HepG2 (cell line): ENCODE measurements at regions not wholly inside any gene's neighbourhood (a gene's known extent, or its start where the extent isn't known, plus 50 kb on each side); places are given as distances from the start of the nearest gene placed in this dataset.

Experiments
- ATAC-seq: fragments of 200-7000 bp; cut with Tn5 transposase; 3 replicates; pipeline ENCODE4 v1.9.1; 2020; ENCODE audit warnings: mild to moderate bottlenecking, moderate library complexity
- BruUV-seq: library from RNA; stranded (reverse); fragments of 400-500 nt; replicated peaks from 2 replicates; lab custom pipeline; 2021; lab: Mats Ljungman, UMichigan
- CTCF ChIA-PET: fragments of 300-600 bp; formaldehyde crosslinking; extraction: SDS; loops from one replicate; lab custom pipeline; 2021; ENCODE audit warnings: low total read pairs, inconsistent platforms, low intra/inter-chr PET ratio; lab: Yijun Ruan, JAX
- POLR2A ChIA-PET: fragments of 350-600 bp; sonication (Branson Sonifier 250); formaldehyde crosslinking; loops from one replicate; lab custom pipeline; 2020; ENCODE audit warnings: antibody characterized with exemption, inconsistent platforms; lab: Yijun Ruan, JAX
- DNase-seq: peaks from one replicate; pipeline ENCODE4 v3.0.0-alpha.2; 2015; ENCODE audit warnings: low spot score
- FAIRE-seq: peaks from 3 replicates; lab custom pipeline; 2011; peaks lifted over from hg19 to GRCh38; lab: Jason Lieb, UNC
- H2AFZ ChIP-seq: one replicate; pipeline ENCODE4 v1.6.1; 2011; ENCODE audit warnings: low read length, inconsistent platforms
- H3K27ac ChIP-seq: fragments of 300-600 bp; 3 replicates; pipeline ENCODE4 v1.8.0; 2011; ENCODE audit warnings: mixed run types, mild to moderate bottlenecking, mixed read lengths, low read length, inconsistent platforms; ENCODE audit not compliant: insufficient read depth; ENCODE audit errors: extremely low read length
- H3K27me3 ChIP-seq, 2 experiments: fragments of 200-600 bp in 1 of 2; 2 replicates in 1 of 2; 3 replicates in 1 of 2; pipeline versions ENCODE4 v1.6.0 to v1.8.0; 2011; ENCODE audit warnings: low read length in 2 of 2, mild to moderate bottlenecking in 2 of 2, moderate library complexity in 2 of 2, inconsistent platforms in 1 of 2; ENCODE audit not compliant: insufficient read depth in 2 of 2, control insufficient read depth in 1 of 2
- H3K36me3 ChIP-seq, 2 experiments: fragments of 200-600 bp in 1 of 2; replicated peaks in 1 of 2; 2 replicates in 1 of 2; 3 replicates in 1 of 2; pipeline versions ENCODE4 v1.5.1 to v1.8.0; 2011; ENCODE audit warnings: low read length in 2 of 2, inconsistent platforms in 1 of 2; ENCODE audit not compliant: insufficient read depth in 2 of 2, control insufficient read depth in 1 of 2
- H3K4me1 ChIP-seq: 2 replicates; pipeline ENCODE4 v1.5.1; 2012; ENCODE audit warnings: low read length, inconsistent platforms; ENCODE audit not compliant: insufficient read depth
- H3K4me2 ChIP-seq: 2 replicates; pipeline ENCODE4 v1.6.0; 2011; ENCODE audit warnings: low read depth, low read length, inconsistent platforms
- H3K4me3 ChIP-seq, 3 experiments: fragments of 200-600 bp in 1 of 3; sonication (generic), shearing (Covaris generic) in 1 of 3; replicated peaks in 1 of 3; 2 replicates each; pipeline ENCODE4 v1.5.1; 2011 to 2016; ENCODE audit warnings: low read length in 3 of 3, inconsistent platforms in 2 of 3, low read depth in 2 of 3, mild to moderate bottlenecking in 2 of 3, control low read depth in 1 of 3, mixed read lengths in 1 of 3; ENCODE audit not compliant: insufficient read depth in 1 of 3
- H3K79me2 ChIP-seq: one replicate; pipeline ENCODE4 v1.6.1; 2011; ENCODE audit warnings: low read length, inconsistent platforms; ENCODE audit not compliant: insufficient read depth
- H3K9ac ChIP-seq: 2 replicates; pipeline ENCODE4 v1.6.0; 2011; ENCODE audit warnings: mild to moderate bottlenecking, low read depth, low read length, inconsistent platforms; ENCODE audit not compliant: insufficient read depth
- H3K9me3 ChIP-seq: 2 replicates; pipeline ENCODE4 v1.5.1; 2012; ENCODE audit warnings: mild to moderate bottlenecking, low read length
- H4K20me1 ChIP-seq: 2 replicates; pipeline ENCODE4 v1.6.0; 2011; ENCODE audit warnings: inconsistent platforms, mild to moderate bottlenecking, low read length, moderate library complexity; ENCODE audit not compliant: insufficient read depth
- ATF7 ChIP-seq, 2 experiments: fragments of 450-650 bp in 1 of 2; sonication (generic) in 1 of 2; formaldehyde crosslinking in 1 of 2; IDR thresholded peaks; 2 replicates each; pipeline versions ENCODE4 v1.4.0 to v1.6.1; 2016 to 2020; ENCODE audit warnings: antibody characterized with exemption in 1 of 2, mild to moderate bottlenecking in 1 of 2, missing genetic modification reagents in 1 of 2
- E2F2 ChIP-seq: sonication (generic); formaldehyde crosslinking; IDR thresholded peaks from 2 replicates; pipeline ENCODE4 v1.4.0; 2020; ENCODE audit warnings: missing genetic modification reagents, borderline replicate concordance
- FOXA1 ChIP-seq, 2 experiments: fragments of 450-650 bp in 1 of 2; sonication (generic) in 1 of 2; formaldehyde crosslinking in 1 of 2; IDR thresholded peaks; 2 replicates each; pipeline versions ENCODE4 v1.4.0 to v1.6.1; 2016 to 2020; ENCODE audit warnings: missing genetic modification reagents in 1 of 2
- HNF4A ChIP-seq: sonication (generic); formaldehyde crosslinking; IDR thresholded peaks from 2 replicates; pipeline ENCODE4 v1.4.0; 2020; ENCODE audit warnings: missing genetic modification reagents
- KAT2B ChIP-seq: fragments of 150-350 bp; IDR thresholded peaks from 2 replicates; pipeline ENCODE4 v1.6.1; 2014; ENCODE audit warnings: low read depth, low read length, borderline replicate concordance
- PRPF4 ChIP-seq: fragments of 200-400 bp; formaldehyde crosslinking; IDR thresholded peaks from 2 replicates; pipeline ENCODE4 v1.6.1; 2016; ENCODE audit warnings: low read length, low read depth; ENCODE audit not compliant: poor library complexity, severe bottlenecking
- SALL2 ChIP-seq: sonication (generic); formaldehyde crosslinking; IDR thresholded peaks from 2 replicates; pipeline ENCODE4 v1.8.1; 2023; ENCODE audit warnings: mild to moderate bottlenecking, missing genetic modification reagents, inconsistent platforms
- SP2 ChIP-seq: sonication (generic); formaldehyde crosslinking; IDR thresholded peaks from 2 replicates; pipeline ENCODE4 v1.5.1; 2020; ENCODE audit warnings: mild to moderate bottlenecking, missing genetic modification reagents
- STAG1 ChIP-seq: sonication (generic); formaldehyde crosslinking; IDR thresholded peaks from 2 replicates; pipeline ENCODE4 v1.4.0; 2020; ENCODE audit warnings: missing genetic modification reagents
- ZBTB33 ChIP-seq: sonication (generic); formaldehyde crosslinking; IDR thresholded peaks from 2 replicates; pipeline ENCODE4 v1.4.0; 2020; ENCODE audit warnings: missing genetic modification reagents
- ZBTB7A ChIP-seq: sonication (generic); formaldehyde crosslinking; IDR thresholded peaks from 2 replicates; pipeline ENCODE4 v1.8.0; 2022; ENCODE audit warnings: mild to moderate bottlenecking, missing genetic modification reagents
- ZFP36L1 ChIP-seq: sonication (generic); formaldehyde crosslinking; IDR thresholded peaks from 2 replicates; pipeline ENCODE4 v1.8.0; 2022; ENCODE audit warnings: mild to moderate bottlenecking, missing genetic modification reagents, moderate library complexity
- ZNF276 ChIP-seq: sonication (generic); formaldehyde crosslinking; IDR thresholded peaks from 2 replicates; pipeline ENCODE4 v1.4.0; 2020; ENCODE audit warnings: mild to moderate bottlenecking, low read depth, missing genetic modification reagents
- ZNF367 ChIP-seq: sonication (generic); formaldehyde crosslinking; IDR thresholded peaks from 2 replicates; pipeline ENCODE4 v1.4.0; 2020; ENCODE audit warnings: missing genetic modification reagents, borderline replicate concordance
- ZNF496 ChIP-seq: sonication (generic); formaldehyde crosslinking; IDR thresholded peaks from 2 replicates; pipeline ENCODE4 v1.8.1; 2023; ENCODE audit warnings: mild to moderate bottlenecking, moderate library complexity, missing genetic modification reagents; ENCODE audit not compliant: insufficient replicate concordance
- ZNF737 ChIP-seq: sonication (generic); formaldehyde crosslinking; IDR thresholded peaks from 2 replicates; pipeline ENCODE4 v1.5.0; 2020; ENCODE audit warnings: missing genetic modification reagents, mild to moderate bottlenecking, borderline replicate concordance
- ZNF800 ChIP-seq: sonication (generic); formaldehyde crosslinking; IDR thresholded peaks from 2 replicates; pipeline ENCODE4 v1.4.0; 2020; ENCODE audit warnings: missing genetic modification reagents
- WGBS: methylation state at CpG from one replicate; pipeline ENCODE4 v1.1.6; 2017; ENCODE audit warnings: low lambda C conversion rate; 5-methylcytosine and 5-hydroxymethylcytosine counted together
- in situ Hi-C: cut with HindIII; loops from 2 replicates; pipeline ENCODE4 v1.10.0; 2017; ENCODE audit warnings: low pct_unique_long_range_greater_than_20kb; ENCODE audit not compliant: extremely low pct_ligation_motif_present
- intact Hi-C: fragments of 100-400 bp; cut with micrococcal nuclease; formaldehyde crosslinking; loops from one replicate; pipeline ENCODE4 v1.10.0; 2022; ENCODE audit not compliant: unreplicated experiment

- BruUV-seq = no TSS peak
- H3K4me3 ChIP-seq = no peak overlapping the region
- H3K79me2 ChIP-seq = no peaks in the 10 kb centered on the region
- H2AFZ ChIP-seq = no peak overlapping the region
- no peak for ATAC-seq
- H3K27ac ChIP-seq = no peak overlapping the region
- H3K27me3 ChIP-seq = peaks cover 2 to 4% of the 10 kb centered on the region in 2 experiments; a peak in 2 of 5 replicates
- H3K4me2 ChIP-seq = no peak overlapping the region
- POLR2A ChIA-PET = no interaction called here
- no peak for FAIRE-seq
- 46% methylated on average over 3 of the region's 3 CpGs for WGBS
- CTCF ChIA-PET = no interaction called here
- in situ Hi-C loops (no loop called here), intact Hi-C loops (no loop called here)
- no peaks in the 10 kb centered on the region for H3K9me3 ChIP-seq
- H3K9ac ChIP-seq = no peak overlapping the region
- no peaks in the 10 kb centered on the region for H4K20me1 ChIP-seq
- no peaks in the 10 kb centered on the region for H3K36me3 ChIP-seq
- no peaks in the 10 kb centered on the region for H3K4me1 ChIP-seq
- no peak for DNase-seq
- TF ChIP-seq SALL2 (CRISPR knock-in tag) (no peak), HNF4A (CRISPR knock-in tag) (no peak), KAT2B (no peak), SP2 (no peak), ATF7 (IDR thresholded peaks at IDR 0.05) (no peak), ATF7 (CRISPR knock-in tag; IDR thresholded peaks at IDR 0.05) (no peak), ZFP36L1 (CRISPR knock-in tag) (no peak), FOXA1 (IDR thresholded peaks at IDR 0.05) (no peak), FOXA1 (CRISPR knock-in tag; IDR thresholded peaks at IDR 0.05) (no peak), ZBTB7A (CRISPR knock-in tag) (no peak), STAG1 (CRISPR knock-in tag) (no peak), ZNF800 (CRISPR knock-in tag) (no peak), ZNF737 (CRISPR knock-in tag) (no peak), ZNF496 (CRISPR knock-in tag) (no peak), ZNF367 (CRISPR knock-in tag) (no peak), ZNF276 (no peak), PRPF4 (no peak), E2F2 (CRISPR knock-in tag) (no peak), ZBTB33 (CRISPR knock-in tag) (no peak)
Measured at GRCh38 chr7:28882869-28883470, 75.2 kb downstream of the TRIL start.
